SHP77 treated with DMSO at 0.1 percent for 48 hours (cell line): ENCODE measurements at regions not wholly inside any gene's neighbourhood (a gene's known extent, or its start where the extent isn't known, plus 50 kb on each side); places are given as distances from the start of the nearest gene placed in this dataset.
"Not testable (repeated sequence)": the region's sequence is repeated elsewhere in the genome, so short reads cannot be mapped to it uniquely, and the experiment has no call there.

Source experiments
- DNase-seq: peaks from one replicate; lab custom pipeline; 2025; lab: John Stamatoyannopoulos, UW

GRCh38 chrX:75673468-75673867 lies 111.6 kb downstream of the MAGEE2 start:
- no peak for DNase-seq

GRCh38 chrX:75655627-75656026 lies 129.4 kb downstream of the MAGEE2 start:
- DNase-seq, result no peak

- no peak for DNase-seq
Measured at GRCh38 chrX:75649829-75650228, 127.0 kb upstream of the ZDHHC15 start.

GRCh38 chrX:75648803-75649588 lies 126.2 kb upstream of the ZDHHC15 start:
- no peak for DNase-seq

- DNase-seq, result no peak
Measured at GRCh38 chrX:75642811-75643361, 120.0 kb upstream of the ZDHHC15 start.

GRCh38 chrX:75638332-75638731 lies 115.5 kb upstream of the ZDHHC15 start:
- no peak for DNase-seq

- DNase-seq, result no peak
Measured at GRCh38 chrX:75625232-75625631, 102.4 kb upstream of the ZDHHC15 start.

- no peak for DNase-seq
Measured at GRCh38 chrX:75623535-75623934, 100.7 kb upstream of the ZDHHC15 start.

GRCh38 chrX:75609406-75609805 lies 86.6 kb upstream of the ZDHHC15 start:
- DNase-seq, result no peak

- DNase-seq, result peak; percentile 0
Measured at GRCh38 chrX:75603833-75604232, 81.0 kb upstream of the ZDHHC15 start.

GRCh38 chrX:75602022-75602421 lies 79.2 kb upstream of the ZDHHC15 start:
- DNase-seq, result not testable (repeated sequence)

GRCh38 chrX:75596178-75596577 lies 73.3 kb upstream of the ZDHHC15 start:
- no peak for DNase-seq

- DNase-seq, result not testable (repeated sequence)
Measured at GRCh38 chrX:75593186-75593585, 70.3 kb upstream of the ZDHHC15 start.

- DNase-seq, result no peak
Measured at GRCh38 chrX:75582511-75582910, 59.7 kb upstream of the ZDHHC15 start.
